ENCODE measurements at regions not wholly inside any gene's neighbourhood (a gene's known extent, or its start where the extent isn't known, plus 50 kb on each side); places are given as distances from the start of the nearest gene placed in this dataset.
A peak's percentile ranks its signal among the peaks of the same experiment; 100 is the strongest.

DNA sequence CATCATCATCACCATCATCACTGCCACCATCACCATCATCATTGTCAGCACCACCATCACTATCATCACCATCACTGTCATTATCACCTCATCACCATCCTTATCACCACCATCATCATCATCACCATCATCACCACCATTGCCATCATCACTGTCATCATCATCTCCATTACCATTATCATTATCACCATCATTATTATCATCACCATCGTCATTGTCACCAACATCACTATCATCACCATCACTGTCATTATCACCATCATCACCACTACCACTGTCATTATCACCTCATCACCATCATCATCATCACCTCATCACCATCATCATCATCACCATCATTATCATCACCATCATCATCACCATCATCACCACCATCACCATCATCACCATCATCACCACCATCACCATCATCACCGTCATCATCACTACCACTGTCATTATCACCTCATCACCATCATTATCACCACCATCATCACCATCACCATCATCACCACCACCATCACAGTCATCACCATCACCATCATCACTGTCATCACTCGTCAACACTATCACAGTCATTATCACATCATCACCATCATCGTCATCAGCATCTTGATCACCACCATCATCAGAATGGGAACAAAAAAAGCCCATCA lies 191.1 kb downstream of the TTLL2 start (continued):
- no peak for TF ChIP-seq ZNF2 (tag by site-specific recombination; IDR thresholded peaks at IDR 0.05)
- no peak for TF ChIP-seq ZNF658 (tag by site-specific recombination; IDR thresholded peaks at IDR 0.05)
- TF ChIP-seq ZNF561 (tag by site-specific recombination; IDR thresholded peaks at IDR 0.05; ENCODE audit: borderline replicate concordance): no peak
- TF ChIP-seq, protein P1, sequence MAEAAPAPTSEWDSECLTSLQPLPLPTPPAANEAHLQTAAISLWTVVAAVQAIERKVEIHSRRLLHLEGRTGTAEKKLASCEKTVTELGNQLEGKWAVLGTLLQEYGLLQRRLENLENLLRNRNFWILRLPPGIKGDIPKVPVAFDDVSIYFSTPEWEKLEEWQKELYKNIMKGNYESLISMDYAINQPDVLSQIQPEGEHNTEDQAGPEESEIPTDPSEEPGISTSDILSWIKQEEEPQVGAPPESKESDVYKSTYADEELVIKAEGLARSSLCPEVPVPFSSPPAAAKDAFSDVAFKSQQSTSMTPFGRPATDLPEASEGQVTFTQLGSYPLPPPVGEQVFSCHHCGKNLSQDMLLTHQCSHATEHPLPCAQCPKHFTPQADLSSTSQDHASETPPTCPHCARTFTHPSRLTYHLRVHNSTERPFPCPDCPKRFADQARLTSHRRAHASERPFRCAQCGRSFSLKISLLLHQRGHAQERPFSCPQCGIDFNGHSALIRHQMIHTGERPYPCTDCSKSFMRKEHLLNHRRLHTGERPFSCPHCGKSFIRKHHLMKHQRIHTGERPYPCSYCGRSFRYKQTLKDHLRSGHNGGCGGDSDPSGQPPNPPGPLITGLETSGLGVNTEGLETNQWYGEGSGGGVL (tag by site-specific recombination; IDR thresholded peaks at IDR 0.05): no peak
- no peak for TF ChIP-seq ZNF48 (tag by site-specific recombination; IDR thresholded peaks at IDR 0.05)
- TF ChIP-seq, protein P2, sequence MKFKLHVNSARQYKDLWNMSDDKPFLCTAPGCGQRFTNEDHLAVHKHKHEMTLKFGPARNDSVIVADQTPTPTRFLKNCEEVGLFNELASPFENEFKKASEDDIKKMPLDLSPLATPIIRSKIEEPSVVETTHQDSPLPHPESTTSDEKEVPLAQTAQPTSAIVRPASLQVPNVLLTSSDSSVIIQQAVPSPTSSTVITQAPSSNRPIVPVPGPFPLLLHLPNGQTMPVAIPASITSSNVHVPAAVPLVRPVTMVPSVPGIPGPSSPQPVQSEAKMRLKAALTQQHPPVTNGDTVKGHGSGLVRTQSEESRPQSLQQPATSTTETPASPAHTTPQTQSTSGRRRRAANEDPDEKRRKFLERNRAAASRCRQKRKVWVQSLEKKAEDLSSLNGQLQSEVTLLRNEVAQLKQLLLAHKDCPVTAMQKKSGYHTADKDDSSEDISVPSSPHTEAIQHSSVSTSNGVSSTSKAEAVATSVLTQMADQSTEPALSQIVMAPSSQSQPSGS (tag by site-specific recombination; IDR thresholded peaks at IDR 0.05; ENCODE audit: low read depth): peak; percentile 15; the same call in 1 of the 2 replicates
- peak; percentile 15; the same call in 1 of the 2 replicates for TF ChIP-seq YY2 (tag by site-specific recombination; IDR thresholded peaks at IDR 0.05)
- TF ChIP-seq ZNF621 (tag by site-specific recombination; IDR thresholded peaks at IDR 0.05): no peak
- no peak for TF ChIP-seq BCL11B (tag by site-specific recombination; IDR thresholded peaks at IDR 0.05; ENCODE audit: low read depth)
- TF ChIP-seq, protein P3, sequence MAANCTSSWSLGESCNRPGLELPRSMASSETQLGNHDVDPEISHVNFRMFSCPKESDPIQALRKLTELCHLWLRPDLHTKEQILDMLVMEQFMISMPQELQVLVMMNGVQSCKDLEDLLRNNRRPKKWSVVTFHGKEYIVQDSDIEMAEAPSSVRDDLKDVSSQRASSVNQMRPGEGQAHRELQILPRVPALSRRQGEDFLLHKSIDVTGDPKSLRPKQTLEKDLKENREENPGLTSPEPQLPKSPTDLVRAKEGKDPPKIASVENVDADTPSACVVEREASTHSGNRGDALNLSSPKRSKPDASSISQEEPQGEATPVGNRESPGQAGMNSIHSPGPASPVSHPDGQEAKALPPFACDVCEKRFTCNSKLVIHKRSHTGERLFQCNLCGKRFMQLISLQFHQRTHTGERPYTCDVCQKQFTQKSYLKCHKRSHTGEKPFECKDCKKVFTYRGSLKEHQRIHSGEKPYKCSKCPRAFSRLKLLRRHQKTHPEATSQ (tag by site-specific recombination; IDR thresholded peaks at IDR 0.05): no peak
- TF ChIP-seq, protein P4, sequence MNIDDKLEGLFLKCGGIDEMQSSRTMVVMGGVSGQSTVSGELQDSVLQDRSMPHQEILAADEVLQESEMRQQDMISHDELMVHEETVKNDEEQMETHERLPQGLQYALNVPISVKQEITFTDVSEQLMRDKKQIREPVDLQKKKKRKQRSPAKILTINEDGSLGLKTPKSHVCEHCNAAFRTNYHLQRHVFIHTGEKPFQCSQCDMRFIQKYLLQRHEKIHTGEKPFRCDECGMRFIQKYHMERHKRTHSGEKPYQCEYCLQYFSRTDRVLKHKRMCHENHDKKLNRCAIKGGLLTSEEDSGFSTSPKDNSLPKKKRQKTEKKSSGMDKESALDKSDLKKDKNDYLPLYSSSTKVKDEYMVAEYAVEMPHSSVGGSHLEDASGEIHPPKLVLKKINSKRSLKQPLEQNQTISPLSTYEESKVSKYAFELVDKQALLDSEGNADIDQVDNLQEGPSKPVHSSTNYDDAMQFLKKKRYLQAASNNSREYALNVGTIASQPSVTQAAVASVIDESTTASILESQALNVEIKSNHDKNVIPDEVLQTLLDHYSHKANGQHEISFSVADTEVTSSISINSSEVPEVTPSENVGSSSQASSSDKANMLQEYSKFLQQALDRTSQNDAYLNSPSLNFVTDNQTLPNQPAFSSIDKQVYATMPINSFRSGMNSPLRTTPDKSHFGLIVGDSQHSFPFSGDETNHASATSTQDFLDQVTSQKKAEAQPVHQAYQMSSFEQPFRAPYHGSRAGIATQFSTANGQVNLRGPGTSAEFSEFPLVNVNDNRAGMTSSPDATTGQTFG (tag by site-specific recombination; IDR thresholded peaks at IDR 0.05; ENCODE audit: borderline replicate concordance): peak; percentile 82; the same call in 1 of the 2 replicates
- TF ChIP-seq ZNF514 (tag by site-specific recombination; IDR thresholded peaks at IDR 0.05): no peak
- no peak for TF ChIP-seq ZNF433 (tag by site-specific recombination; IDR thresholded peaks at IDR 0.05; ENCODE audit: low read depth)
- TF ChIP-seq, protein P5, sequence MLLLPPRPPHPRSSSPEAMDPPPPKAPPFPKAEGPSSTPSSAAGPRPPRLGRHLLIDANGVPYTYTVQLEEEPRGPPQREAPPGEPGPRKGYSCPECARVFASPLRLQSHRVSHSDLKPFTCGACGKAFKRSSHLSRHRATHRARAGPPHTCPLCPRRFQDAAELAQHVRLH (tag by site-specific recombination; IDR thresholded peaks at IDR 0.05): no peak
- TF ChIP-seq, protein P6, sequence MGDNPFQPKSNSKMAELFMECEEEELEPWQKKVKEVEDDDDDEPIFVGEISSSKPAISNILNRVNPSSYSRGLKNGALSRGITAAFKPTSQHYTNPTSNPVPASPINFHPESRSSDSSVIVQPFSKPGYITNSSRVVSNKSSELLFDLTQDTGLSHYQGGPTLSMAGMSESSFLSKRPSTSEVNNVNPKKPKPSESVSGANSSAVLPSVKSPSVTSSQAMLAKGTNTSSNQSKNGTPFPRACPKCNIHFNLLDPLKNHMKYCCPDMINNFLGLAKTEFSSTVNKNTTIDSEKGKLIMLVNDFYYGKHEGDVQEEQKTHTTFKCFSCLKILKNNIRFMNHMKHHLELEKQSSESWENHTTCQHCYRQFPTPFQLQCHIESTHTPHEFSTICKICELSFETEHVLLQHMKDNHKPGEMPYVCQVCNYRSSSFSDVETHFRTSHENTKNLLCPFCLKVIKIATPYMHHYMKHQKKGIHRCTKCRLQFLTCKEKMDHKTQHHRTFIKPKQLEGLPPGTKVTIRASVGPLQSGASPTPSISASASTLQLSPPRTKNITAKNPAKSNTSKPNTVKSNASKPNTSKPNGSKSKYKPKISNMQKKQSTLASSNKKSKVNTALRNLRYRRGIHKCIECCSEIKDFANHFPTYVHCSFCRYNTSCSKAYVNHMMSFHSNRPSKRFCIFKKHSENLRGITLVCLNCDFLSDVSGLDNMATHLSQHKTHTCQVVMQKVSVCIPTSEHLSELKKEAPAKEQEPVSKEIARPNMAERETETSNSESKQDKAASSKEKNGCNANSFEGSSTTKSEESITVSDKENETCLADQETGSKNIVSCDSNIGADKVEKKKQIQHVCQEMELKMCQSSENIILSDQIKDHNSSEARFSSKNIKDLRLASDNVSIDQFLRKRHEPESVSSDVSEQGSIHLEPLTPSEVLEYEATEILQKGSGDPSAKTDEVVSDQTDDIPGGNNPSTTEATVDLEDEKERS (tag by site-specific recombination; IDR thresholded peaks at IDR 0.05): no peak
- TF ChIP-seq ZNF404 (tag by site-specific recombination; IDR thresholded peaks at IDR 0.05): no peak
- no peak for TF ChIP-seq TRIM28 (IDR thresholded peaks at IDR 0.05; ENCODE audit: borderline replicate concordance, low read length)
- no peak for TF ChIP-seq ZSCAN23 (tag by site-specific recombination; IDR thresholded peaks at IDR 0.05)
- TF ChIP-seq REPIN1 (tag by site-specific recombination; IDR thresholded peaks at IDR 0.05; ENCODE audit: low read depth): no peak
- TF ChIP-seq KLF8 (tag by site-specific recombination; IDR thresholded peaks at IDR 0.05): no peak
- TF ChIP-seq, protein P7, sequence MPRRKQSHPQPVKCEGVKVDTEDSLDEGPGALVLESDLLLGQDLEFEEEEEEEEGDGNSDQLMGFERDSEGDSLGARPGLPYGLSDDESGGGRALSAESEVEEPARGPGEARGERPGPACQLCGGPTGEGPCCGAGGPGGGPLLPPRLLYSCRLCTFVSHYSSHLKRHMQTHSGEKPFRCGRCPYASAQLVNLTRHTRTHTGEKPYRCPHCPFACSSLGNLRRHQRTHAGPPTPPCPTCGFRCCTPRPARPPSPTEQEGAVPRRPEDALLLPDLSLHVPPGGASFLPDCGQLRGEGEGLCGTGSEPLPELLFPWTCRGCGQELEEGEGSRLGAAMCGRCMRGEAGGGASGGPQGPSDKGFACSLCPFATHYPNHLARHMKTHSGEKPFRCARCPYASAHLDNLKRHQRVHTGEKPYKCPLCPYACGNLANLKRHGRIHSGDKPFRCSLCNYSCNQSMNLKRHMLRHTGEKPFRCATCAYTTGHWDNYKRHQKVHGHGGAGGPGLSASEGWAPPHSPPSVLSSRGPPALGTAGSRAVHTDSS (tag by site-specific recombination; IDR thresholded peaks at IDR 0.05): peak; percentile 95
- TF ChIP-seq ZNF155 (tag by site-specific recombination; IDR thresholded peaks at IDR 0.05): no peak
- TF ChIP-seq, protein P8, sequence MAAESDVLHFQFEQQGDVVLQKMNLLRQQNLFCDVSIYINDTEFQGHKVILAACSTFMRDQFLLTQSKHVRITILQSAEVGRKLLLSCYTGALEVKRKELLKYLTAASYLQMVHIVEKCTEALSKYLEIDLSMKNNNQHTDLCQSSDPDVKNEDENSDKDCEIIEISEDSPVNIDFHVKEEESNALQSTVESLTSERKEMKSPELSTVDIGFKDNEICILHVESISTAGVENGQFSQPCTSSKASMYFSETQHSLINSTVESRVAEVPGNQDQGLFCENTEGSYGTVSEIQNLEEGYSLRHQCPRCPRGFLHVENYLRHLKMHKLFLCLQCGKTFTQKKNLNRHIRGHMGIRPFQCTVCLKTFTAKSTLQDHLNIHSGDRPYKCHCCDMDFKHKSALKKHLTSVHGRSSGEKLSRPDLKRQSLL (tag by site-specific recombination; IDR thresholded peaks at IDR 0.05): no peak
- TF ChIP-seq, protein P9, sequence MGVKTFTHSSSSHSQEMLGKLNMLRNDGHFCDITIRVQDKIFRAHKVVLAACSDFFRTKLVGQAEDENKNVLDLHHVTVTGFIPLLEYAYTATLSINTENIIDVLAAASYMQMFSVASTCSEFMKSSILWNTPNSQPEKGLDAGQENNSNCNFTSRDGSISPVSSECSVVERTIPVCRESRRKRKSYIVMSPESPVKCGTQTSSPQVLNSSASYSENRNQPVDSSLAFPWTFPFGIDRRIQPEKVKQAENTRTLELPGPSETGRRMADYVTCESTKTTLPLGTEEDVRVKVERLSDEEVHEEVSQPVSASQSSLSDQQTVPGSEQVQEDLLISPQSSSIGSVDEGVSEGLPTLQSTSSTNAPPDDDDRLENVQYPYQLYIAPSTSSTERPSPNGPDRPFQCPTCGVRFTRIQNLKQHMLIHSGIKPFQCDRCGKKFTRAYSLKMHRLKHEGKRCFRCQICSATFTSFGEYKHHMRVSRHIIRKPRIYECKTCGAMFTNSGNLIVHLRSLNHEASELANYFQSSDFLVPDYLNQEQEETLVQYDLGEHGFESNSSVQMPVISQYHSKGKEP (tag by site-specific recombination; IDR thresholded peaks at IDR 0.05): no peak

All from HEK293 (cell line).